ENCODE measurements at regions not wholly inside any gene's neighbourhood (a gene's known extent, or its start where the extent isn't known, plus 50 kb on each side); places are given as distances from the start of the nearest gene placed in this dataset.

GRCh38 chr1:194241215-194241614 lies 1054.8 kb upstream of the B3GALT2 start:
- H3K27ac ChIP-seq (ENCODE audit: low read length), result no peak overlapping the region
- ATAC-seq (ENCODE audit: insufficient read depth, low read depth), result no peak
- H4K20me1 ChIP-seq (ENCODE audit: insufficient read depth, low read length), result no peaks in the 10 kb centered on the region
- no peak overlapping the region for H3K9ac ChIP-seq (ENCODE audit: low read depth, low read length)
- no peak overlapping the region for H3K4me2 ChIP-seq (ENCODE audit: insufficient read depth, low read length)
- H3K36me3 ChIP-seq (ENCODE audit: insufficient read depth, low read length), result no peaks in the 10 kb centered on the region
- H3K4me1 ChIP-seq (ENCODE audit: insufficient read depth, low read length), result no peaks in the 10 kb centered on the region
- H3K4me3 ChIP-seq (ENCODE audit: low read depth in 1 of 2, low read length in 2 of 2), result no peak overlapping the region
- H3K27me3 ChIP-seq (ENCODE audit: insufficient read depth, low read length, poor library complexity), result no peaks in the 10 kb centered on the region
- no peak for DNase-seq
- no peak overlapping the region for H2AFZ ChIP-seq (ENCODE audit: low read depth, low read length)
- TF ChIP-seq CTCF (IDR thresholded peaks at IDR 0.05; ENCODE audit: borderline replicate concordance, extremely low read depth, low read length, poor library complexity, severe bottlenecking), result no peak
- TF ChIP-seq EZH2 (IDR thresholded peaks at IDR 0.05; ENCODE audit: borderline replicate concordance, low read depth, low read length, severe bottlenecking), result no peak
- H3K79me2 ChIP-seq (ENCODE audit: insufficient read depth, low read length), result no peaks in the 10 kb centered on the region
- no peaks in the 10 kb centered on the region for H3K9me3 ChIP-seq (ENCODE audit: insufficient read depth, low read length, severe bottlenecking)

GRCh38 chr1:194233069-194233468 lies 1046.7 kb upstream of the B3GALT2 start:
- Histone ChIP-seq H3K36me3 (ENCODE audit: insufficient read depth, low read length) (no peaks in the 10 kb centered on the region), H3K4me1 (ENCODE audit: insufficient read depth, low read length) (no peaks in the 10 kb centered on the region), H3K27ac (ENCODE audit: low read length) (no peak overlapping the region), H4K20me1 (ENCODE audit: insufficient read depth, low read length) (no peaks in the 10 kb centered on the region), H3K4me2 (ENCODE audit: insufficient read depth, low read length) (no peak overlapping the region), H3K9ac (ENCODE audit: low read depth, low read length) (no peak overlapping the region), H3K27me3 (ENCODE audit: insufficient read depth, low read length, poor library complexity) (no peaks in the 10 kb centered on the region), H2AFZ (ENCODE audit: low read depth, low read length) (no peak overlapping the region), H3K4me3 (ENCODE audit: low read depth in 1 of 2, low read length in 2 of 2) (no peak overlapping the region), H3K9me3 (ENCODE audit: insufficient read depth, low read length, severe bottlenecking) (no peaks in the 10 kb centered on the region), H3K79me2 (ENCODE audit: insufficient read depth, low read length) (no peaks in the 10 kb centered on the region)
- TF ChIP-seq CTCF (IDR thresholded peaks at IDR 0.05; ENCODE audit: borderline replicate concordance, extremely low read depth, low read length, poor library complexity, severe bottlenecking) (no peak), EZH2 (IDR thresholded peaks at IDR 0.05; ENCODE audit: borderline replicate concordance, low read depth, low read length, severe bottlenecking) (no peak)
- ATAC-seq (ENCODE audit: insufficient read depth, low read depth), result no peak
- DNase-seq, result no peak

- no peak overlapping the region for H3K4me3 ChIP-seq (ENCODE audit: low read depth in 1 of 2, low read length in 2 of 2)
- no peak overlapping the region for H3K9ac ChIP-seq (ENCODE audit: low read depth, low read length)
- no peak overlapping the region for H3K27ac ChIP-seq (ENCODE audit: low read length)
- no peaks in the 10 kb centered on the region for H3K9me3 ChIP-seq (ENCODE audit: insufficient read depth, low read length, severe bottlenecking)
- no peak for TF ChIP-seq CTCF (IDR thresholded peaks at IDR 0.05; ENCODE audit: borderline replicate concordance, extremely low read depth, low read length, poor library complexity, severe bottlenecking)
- TF ChIP-seq EZH2 (IDR thresholded peaks at IDR 0.05; ENCODE audit: borderline replicate concordance, low read depth, low read length, severe bottlenecking), result no peak
- H3K36me3 ChIP-seq (ENCODE audit: insufficient read depth, low read length), result no peaks in the 10 kb centered on the region
- no peaks in the 10 kb centered on the region for H4K20me1 ChIP-seq (ENCODE audit: insufficient read depth, low read length)
- H3K27me3 ChIP-seq (ENCODE audit: insufficient read depth, low read length, poor library complexity), result no peaks in the 10 kb centered on the region
- H3K4me1 ChIP-seq (ENCODE audit: insufficient read depth, low read length), result peaks cover 9% of the 10 kb centered on the region
- DNase-seq, result no peak
- no peak for ATAC-seq (ENCODE audit: insufficient read depth, low read depth)
- H3K4me2 ChIP-seq (ENCODE audit: insufficient read depth, low read length), result no peak overlapping the region
- no peaks in the 10 kb centered on the region for H3K79me2 ChIP-seq (ENCODE audit: insufficient read depth, low read length)
- H2AFZ ChIP-seq (ENCODE audit: low read depth, low read length), result no peak overlapping the region
Measured at GRCh38 chr1:194230351-194231144, 1044.1 kb upstream of the B3GALT2 start.
